Astrocyte of the spinal cord (primary cell): ENCODE measurements at regions not wholly inside any gene's neighbourhood (a gene's known extent, or its start where the extent isn't known, plus 50 kb on each side); places are given as distances from the start of the nearest gene placed in this dataset.
A peak's percentile ranks its signal among the peaks of the same experiment; 100 is the strongest.

ENCODE experiments used
- DNase-seq: peaks from one replicate; pipeline ENCODE4 v3.0.0; 2011; ENCODE audit warnings: low read depth, low spot score
- H3K4me3 ChIP-seq: 2 replicates; pipeline ENCODE4 v1.5.1; 2011; ENCODE audit warnings: low read depth, mild to moderate bottlenecking, low read length, moderate library complexity
- in situ Hi-C: cut with HindIII; loops from 2 replicates; pipeline ENCODE4 v1.10.0; 2017; ENCODE audit warnings: low sequenced_read_pairs
- TF ChIP-seq, protein P1 (sequence below): IDR thresholded peaks from 2 replicates; pipeline ENCODE4 v1.5.1; 2012; ENCODE audit warnings: low read depth, mild to moderate bottlenecking, low read length, inconsistent platforms

GRCh38 chr18:64260810-64261209 is 111.9 kb upstream of the LINC00305 start:
- DNase-seq = no peak
- in situ Hi-C loops = no loop called here
- H3K4me3 ChIP-seq = no peak overlapping the region
- TF ChIP-seq, protein P1, sequence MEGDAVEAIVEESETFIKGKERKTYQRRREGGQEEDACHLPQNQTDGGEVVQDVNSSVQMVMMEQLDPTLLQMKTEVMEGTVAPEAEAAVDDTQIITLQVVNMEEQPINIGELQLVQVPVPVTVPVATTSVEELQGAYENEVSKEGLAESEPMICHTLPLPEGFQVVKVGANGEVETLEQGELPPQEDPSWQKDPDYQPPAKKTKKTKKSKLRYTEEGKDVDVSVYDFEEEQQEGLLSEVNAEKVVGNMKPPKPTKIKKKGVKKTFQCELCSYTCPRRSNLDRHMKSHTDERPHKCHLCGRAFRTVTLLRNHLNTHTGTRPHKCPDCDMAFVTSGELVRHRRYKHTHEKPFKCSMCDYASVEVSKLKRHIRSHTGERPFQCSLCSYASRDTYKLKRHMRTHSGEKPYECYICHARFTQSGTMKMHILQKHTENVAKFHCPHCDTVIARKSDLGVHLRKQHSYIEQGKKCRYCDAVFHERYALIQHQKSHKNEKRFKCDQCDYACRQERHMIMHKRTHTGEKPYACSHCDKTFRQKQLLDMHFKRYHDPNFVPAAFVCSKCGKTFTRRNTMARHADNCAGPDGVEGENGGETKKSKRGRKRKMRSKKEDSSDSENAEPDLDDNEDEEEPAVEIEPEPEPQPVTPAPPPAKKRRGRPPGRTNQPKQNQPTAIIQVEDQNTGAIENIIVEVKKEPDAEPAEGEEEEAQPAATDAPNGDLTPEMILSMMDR = no peak

DNA sequence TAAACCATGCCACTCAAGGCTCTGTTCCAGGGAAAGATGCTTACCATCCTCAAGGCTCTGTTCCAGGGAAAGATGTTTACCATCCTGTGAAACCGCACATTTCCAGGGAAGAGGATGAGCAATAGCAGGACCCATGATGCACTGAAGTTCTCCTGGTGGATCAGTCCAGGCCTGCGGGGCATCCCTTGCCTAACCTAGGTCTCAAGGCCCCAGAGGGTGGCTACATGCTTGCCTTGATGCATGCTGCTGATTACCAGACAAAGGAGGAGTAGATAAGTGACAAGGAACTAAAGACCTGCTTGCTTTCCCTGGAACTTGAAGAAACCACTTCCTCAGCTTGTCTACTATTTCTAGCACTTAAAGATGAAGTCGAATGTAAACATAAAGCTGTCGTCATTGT is 111.0 kb upstream of the LINC00305 start:
- in situ Hi-C loops = no loop called here
- DNase-seq = no peak
- H3K4me3 ChIP-seq = no peak overlapping the region
- TF ChIP-seq, protein P1 = no peak

GRCh38 chr18:64258111-64258650 is 109.3 kb upstream of the LINC00305 start:
- in situ Hi-C loops = no loop called here
- H3K4me3 ChIP-seq = no peak overlapping the region
- peak; percentile 63 for DNase-seq
- TF ChIP-seq, protein P1 = no peak

- TF ChIP-seq, protein P1 = no peak
Observed at GRCh38 chr18:64254399-64255093, 105.7 kb upstream of the LINC00305 start.

GRCh38 chr18:64253873-64254272 is 105.0 kb upstream of the LINC00305 start:
- in situ Hi-C loops = no loop called here
- no peak for DNase-seq
- TF ChIP-seq, protein P1 = no peak
- H3K4me3 ChIP-seq = no peak overlapping the region

More at GRCh38 chr18:64254399-64255093, 105.7 kb upstream of the LINC00305 start:
- no peak overlapping the region for H3K4me3 ChIP-seq
- in situ Hi-C loops = no loop called here
- DNase-seq = no peak

GRCh38 chr18:64253222-64253621 is 104.3 kb upstream of the LINC00305 start:
- DNase-seq = no peak
- H3K4me3 ChIP-seq = no peak overlapping the region
- in situ Hi-C loops = no loop called here
- TF ChIP-seq, protein P1 = no peak
